HG02852 (cell line): ENCODE measurements at regions not wholly inside any gene's neighbourhood (a gene's known extent, or its start where the extent isn't known, plus 50 kb on each side); places are given as distances from the start of the nearest gene placed in this dataset.
"Not testable (repeated sequence)": the region's sequence is repeated elsewhere in the genome, so short reads cannot be mapped to it uniquely, and the experiment has no call there.

Source experiments
- ATAC-seq: cut with Tn5 transposase; IDR thresholded peaks from one replicate; pipeline ENCODE4 v1.9.1; 2021; ENCODE audit warnings: mild to moderate bottlenecking, moderate library complexity; ENCODE audit not compliant: unreplicated experiment

DNA sequence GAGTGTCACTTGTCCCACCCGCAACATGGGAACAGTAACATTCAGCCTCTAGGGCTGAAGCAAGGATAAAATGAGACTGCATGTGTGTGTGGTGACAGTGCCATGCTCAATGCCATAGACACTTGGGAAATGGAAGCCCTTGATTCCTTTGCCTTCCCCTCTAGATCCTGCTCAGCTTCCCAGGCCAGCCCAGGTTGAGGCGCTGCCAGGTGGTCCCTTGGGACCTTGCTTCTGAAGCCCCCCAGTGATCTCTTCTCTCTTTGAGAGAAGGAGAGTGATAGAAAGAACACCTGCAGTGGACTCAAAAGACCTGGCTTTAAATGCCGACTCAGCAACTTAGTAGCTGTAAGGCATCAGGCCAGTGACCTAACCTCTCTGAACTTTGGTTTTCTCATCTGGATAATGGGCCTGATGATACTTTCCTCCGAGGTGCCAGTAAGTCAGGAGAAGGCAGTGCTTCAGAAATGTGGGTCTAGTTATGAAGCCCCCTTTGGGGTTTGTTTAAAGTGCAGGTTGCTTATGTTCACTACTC, 144.5 kb downstream of the RPLP1 start:
- ATAC-seq, result no peak

DNA sequence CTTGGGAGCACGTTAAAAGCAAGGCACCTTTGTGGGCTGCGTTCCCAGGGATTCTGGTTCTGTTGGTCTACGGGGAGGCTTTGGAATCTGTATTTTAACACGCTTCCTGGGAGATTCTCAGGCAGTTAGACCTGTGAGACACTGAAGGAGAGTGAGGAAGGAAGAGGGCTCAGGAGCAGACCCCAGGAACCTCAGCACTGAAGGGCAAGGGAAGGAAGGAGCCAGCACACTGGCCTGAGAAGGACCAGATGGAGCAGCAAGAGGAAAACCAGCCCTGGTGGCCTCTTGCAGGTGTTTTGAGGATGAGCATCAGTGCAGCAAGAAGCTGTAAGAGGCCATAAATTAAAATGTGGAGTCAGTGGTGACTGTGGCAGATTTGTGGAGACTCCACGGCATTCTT, 146.7 kb downstream of the RPLP1 start:
- no peak for ATAC-seq

DNA sequence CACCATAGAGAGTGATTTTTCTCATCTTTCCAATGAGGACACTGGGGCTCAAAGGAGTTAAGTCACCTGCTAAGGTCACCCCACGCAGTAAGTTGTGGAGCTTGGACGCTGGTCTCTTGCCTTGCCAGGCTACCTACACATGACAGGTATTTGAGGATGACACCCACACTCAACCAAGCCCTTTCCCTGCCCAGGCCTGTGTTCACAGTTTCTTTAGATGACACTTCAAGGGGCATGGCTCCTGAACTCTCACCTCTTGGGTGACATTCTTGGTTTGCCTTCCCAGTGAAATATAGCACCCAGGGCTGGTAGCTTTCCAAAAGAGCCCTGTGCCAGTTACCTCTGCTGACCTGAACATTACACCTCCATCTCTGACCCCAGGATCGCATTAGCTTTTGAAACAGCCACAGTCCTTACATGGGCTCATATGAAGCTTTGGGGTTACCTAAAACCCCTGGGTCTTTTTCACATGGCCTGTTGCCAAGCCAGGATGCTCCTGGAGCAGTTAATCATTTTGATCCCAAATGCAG, 148.0 kb downstream of the RPLP1 start:
- no peak for ATAC-seq

DNA sequence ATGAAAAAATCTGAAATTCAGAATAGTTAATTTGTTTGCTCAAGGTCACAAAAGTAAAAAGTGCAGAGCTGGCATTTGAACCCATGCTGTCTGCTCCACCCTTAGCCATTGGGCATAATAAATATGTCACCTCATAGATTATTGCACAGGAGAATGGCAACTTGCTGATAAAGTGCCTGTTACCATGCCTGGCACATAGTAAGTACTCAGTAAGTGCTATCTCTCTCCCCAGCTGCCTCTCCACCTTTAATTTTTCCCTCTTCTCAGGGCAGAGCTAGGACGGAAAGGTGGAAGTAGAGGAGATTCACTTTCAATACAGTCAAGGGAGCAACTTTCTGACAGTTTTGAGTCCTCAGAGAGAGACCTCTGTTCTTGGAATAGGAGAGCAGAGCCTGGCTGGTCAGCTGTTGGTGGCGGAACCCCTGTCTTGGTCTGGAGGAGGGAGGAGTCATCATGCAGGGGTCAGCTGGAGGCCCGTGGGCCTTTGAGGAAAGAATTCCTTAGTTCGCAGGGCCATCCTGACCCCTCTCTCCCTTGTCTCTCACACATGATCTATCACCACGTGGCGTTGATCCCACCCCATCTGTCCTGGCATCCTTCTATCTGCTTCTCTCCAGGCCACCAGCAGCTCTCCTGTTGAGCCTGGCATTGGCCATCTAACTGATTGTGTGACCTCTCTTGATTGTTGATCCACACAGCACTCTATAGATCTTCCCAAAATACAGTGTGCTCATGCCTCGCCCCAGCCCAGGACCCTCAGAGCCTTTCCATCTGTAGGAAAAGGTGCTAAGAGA, 149.3 kb downstream of the RPLP1 start:
- ATAC-seq, result no peak

DNA sequence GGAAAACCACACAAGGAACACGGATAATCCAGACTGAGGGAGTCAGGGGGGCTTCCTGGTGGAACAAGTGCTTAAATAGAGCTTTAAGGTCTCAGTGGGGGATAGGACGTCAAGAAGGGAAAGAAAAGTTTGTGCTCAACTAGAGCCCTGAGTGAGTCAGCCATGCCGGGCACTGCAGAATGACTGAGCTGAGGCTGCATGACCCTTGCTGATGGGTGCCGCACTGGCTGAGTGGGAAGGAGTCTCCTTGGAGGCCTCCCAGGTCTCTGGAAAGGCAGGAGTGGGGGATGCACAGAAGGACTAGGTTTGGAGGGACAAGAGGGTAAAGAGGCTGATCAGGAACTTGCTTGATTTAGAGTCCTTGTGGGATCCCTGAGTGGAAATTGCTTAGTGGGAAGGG, 150.3 kb downstream of the RPLP1 start:
- ATAC-seq, result no peak

DNA sequence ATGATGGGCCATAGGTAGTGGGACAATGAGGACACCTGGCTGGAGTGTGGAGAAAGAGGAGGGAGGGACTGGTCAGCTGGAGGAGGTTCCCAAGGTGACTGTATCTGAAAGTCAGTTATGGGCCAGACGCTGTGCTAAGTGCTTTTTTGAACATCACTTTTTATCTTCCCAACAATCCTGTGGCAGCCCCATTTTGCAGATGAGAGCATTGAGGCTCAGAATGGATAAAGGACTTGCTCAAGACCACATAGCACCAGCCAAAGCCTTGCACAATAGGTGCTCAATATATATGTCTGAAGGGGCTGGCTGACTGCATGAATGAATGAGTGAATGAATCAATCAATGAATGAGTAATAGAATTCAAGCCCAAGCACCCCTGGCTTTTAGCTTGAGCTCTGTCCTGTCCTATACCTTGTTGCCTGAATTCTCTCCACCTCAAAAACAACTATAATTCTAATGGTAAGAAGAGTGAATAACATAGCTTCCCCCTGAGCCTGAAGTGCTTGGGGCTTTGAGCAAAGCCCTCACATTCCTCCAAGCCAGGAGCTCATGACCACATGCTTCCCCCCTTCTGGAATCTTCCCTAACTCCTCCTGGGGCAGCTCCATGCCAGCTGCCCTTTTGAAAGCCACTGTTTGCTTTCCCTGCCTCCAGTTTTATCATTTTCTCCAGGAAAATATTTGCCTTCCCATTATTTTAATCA, 150.9 kb downstream of the RPLP1 start:
- no peak for ATAC-seq

DNA sequence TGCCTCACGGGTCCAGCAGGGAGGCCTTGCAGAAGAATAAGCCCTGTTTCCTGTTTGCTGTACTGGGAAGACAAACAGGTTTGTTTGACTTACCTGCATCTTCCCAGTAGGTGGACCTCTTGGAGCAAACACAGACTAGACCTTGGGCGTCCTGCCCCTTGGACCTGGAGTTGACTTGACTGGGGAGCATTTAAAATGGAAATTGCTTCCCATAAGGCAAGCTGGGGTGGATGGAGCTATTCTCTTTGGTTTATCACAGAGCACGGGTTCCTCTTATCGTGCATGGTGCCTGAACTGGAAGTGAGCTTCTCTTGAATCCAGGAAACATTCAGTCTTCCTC, 151.4 kb downstream of the RPLP1 start:
- ATAC-seq, result no peak

DNA sequence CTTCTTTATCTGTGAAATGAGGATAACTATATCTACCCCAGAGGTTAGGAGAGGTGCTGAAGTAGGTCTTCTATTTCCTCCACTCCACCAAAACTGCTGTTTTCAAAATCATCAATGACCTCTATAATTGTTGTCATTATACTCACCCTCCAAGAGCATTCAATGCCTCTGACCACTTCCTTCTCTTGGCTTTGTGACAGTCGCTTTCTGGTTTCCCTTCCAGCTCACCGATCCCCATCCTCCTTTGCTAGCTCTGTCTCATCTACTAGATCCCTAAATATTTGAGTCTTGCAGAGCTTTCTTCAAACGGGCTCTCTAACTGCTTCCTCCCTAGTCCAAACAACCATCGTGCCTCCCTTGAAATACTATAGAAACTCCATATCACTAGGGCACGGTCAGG, 153.5 kb downstream of the RPLP1 start:
- ATAC-seq, result no peak

DNA sequence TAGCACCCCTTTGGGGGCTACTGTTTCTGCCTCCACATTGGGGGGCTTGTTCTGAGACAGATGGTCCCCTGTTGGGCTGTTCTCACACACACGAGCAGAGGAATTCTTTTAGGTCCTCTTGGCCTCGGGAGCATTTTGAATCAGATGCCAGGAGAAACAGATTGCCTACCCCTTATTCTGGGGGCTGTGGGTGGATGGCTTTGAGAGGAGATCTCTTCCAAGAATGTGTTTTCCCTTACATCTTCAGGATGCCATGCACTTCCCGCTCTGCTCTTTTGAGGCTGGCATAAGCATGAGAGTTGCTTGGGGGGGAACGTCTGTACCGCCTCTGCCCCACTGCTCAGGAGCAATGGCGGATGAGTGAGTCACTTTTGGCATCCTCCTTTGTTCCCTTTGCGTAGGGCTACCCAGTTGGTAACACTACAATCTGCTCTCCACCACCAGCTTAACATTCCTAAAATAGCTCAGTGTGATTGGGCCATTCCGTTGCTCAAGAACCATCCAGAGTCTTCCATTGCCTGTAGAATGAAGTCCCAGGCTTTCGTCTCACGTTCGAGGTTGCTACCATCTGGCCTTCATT, 154.4 kb downstream of the RPLP1 start:
- no peak for ATAC-seq

DNA sequence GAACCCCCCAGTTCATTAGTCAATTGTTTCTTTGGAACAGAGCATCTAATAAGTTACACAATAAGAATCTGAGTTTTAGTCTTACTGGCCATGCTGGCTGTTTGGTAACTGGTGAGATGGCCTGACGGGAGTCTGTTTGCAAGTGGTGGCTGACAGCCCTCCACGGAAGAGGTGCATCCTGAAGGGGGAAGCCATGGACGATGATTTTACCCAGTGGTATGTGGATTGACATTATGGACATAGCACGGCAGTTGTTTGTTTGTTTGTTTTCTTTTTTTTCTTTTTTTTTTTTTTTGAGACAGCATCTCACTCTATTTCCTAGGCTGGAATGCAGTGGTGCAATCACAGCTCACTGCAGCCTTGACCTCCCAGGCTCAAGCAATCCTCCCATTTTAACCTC, 156.0 kb downstream of the RPLP1 start:
- no peak for ATAC-seq

DNA sequence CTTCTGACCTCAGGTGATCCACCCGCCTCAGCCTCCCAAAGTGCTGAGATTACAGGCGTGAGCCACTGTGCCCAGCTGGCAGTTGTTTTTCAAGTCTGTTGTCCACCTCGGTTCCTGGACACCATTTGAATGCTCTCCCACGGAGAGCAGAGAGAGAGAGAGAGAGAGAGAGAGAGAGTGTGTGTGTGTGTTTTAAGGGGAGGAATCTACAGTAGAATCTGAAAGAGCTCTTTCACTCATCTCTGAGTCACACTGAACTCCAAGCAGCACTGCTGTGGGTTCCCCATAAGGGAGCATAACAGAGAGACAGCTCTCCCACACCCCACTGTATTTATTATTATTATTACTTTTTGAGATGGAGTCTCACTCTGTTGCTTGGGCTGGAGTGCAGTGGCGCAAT, 156.6 kb downstream of the RPLP1 start:
- ATAC-seq, result no peak

DNA sequence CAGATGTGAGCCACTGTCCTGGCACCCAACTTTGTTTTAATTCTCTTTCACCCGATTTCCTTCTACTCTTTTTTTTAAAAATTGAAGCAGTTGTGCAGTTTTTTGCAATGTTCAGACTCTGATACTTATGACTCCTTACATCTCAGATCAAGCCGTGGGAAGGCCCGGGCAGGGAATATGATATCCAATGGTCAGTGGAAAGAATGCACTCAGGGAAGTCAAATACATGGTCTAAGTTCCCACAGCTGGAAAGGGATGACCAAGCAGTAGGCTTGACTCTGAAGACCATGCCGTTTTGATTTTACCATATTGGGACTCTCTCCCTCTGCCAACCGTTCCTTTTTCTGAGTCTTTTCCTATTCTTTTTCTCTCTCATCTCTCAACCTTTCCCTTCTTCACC, 157.2 kb downstream of the RPLP1 start:
- ATAC-seq, result no peak

DNA sequence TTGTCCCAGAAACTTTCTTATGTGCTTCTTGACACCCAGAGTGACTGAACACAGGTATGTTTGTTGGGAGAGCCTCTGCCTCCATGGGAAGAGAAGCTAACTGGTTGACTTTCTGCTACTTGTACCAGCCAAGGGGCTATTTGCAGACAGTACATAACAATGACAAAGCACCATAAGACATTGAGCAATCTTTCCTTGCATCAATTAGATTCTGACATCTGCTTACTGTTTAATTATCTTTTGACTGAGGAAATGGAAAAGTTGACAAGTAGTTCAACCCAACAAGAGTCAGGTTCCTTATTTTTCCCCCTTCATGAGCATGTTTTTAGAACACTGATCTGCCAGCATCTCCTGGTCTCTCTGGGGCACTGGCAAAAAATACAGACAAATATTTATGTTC, 157.7 kb downstream of the RPLP1 start:
- ATAC-seq, result no peak

DNA sequence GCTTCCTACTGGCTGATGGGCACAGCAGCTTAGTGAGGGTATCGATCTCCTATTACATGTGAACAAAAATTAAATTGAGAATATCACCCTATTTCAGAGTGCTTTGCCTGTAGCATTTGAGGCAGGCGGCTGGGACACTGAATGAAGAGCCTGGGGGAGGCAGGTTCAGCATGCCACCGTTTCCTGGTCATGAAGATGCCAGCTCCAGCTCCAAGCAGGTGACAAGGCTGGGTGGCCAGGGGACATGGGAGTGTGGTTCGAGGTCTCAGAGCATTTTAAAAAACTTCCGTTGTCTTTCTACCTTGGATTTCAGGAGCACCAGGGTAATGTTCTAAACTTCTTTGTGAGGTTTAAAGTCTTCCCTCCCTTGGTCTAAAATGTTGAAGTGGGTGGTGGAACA, 158.2 kb downstream of the RPLP1 start:
- no peak for ATAC-seq

DNA sequence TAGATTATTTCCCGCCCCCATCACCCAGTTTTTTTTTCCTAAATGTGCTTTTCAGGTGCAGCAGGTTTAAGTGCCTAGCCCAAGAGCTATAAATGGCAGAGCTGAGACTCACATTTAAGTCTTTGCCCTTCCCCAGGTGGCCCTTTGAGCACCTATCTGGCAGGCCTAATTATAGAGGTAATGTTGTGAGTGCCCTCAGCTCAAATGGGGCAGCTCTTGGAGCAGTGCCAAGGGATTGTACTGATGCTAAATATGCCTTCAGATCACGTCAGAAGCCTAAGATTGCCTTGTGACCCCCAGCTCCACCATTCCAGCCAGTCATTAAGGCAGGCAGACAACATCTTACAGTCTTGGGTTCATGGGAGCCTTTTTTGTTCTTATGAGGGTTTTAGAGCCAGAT, 159.5 kb downstream of the RPLP1 start:
- ATAC-seq, result no peak

DNA sequence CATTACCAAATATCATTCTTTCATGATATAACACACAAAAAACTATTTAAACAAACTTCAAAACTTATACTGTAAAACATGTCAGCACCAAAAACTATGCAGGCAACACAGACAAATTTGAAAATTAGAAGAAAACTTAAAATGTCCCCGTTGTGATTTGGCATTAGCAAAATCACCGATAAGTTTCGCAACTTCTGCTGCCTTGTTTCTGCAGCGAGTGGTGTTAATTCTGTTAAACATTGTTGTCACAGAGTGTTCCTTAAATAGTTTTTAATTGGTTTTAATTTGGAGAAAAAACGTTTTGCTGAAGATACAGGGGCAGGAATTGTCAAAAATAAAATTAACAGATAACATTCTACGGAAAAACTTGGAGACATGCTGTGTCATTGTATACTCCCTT, 160.6 kb downstream of the RPLP1 start:
- ATAC-seq, result no peak

DNA sequence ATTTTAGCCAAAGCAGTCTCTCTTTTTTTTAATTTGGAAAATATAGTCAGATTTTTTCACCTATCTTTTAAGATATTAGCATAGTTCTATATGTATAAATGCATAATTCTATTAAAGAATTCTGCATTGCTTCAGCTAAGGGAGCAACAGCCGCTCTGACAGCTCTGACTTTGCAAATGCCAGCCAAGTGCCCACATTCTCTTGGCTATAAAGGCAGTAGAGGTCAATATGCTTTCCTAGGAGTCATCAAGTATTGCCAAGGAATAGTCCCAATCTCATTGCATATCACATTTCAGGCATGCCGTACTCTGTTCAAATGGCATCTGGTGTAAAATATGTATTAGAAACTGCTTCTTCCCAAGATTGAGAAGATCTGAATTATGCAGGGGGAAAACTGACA, 161.4 kb downstream of the RPLP1 start:
- ATAC-seq, result no peak

DNA sequence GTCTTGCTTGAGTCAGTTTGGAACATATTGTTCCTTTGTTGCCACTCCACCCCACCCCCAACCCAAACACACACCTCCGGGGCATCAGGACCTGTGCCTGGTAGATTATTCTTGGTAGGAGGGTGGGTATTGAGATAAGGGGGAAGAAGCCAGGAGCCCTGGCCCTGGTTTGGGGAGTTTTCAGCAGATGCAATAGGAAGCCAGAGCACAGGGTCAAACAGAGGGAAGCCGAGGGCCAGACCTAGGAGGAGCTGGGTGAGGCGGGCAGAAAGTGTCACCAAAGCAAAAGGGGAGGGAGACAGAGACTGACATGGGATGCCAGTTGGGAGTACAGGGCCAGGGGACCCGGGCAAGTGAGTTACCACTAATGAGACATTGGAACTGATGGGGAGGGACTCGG, 163.1 kb downstream of the RPLP1 start:
- ATAC-seq, result no peak

DNA sequence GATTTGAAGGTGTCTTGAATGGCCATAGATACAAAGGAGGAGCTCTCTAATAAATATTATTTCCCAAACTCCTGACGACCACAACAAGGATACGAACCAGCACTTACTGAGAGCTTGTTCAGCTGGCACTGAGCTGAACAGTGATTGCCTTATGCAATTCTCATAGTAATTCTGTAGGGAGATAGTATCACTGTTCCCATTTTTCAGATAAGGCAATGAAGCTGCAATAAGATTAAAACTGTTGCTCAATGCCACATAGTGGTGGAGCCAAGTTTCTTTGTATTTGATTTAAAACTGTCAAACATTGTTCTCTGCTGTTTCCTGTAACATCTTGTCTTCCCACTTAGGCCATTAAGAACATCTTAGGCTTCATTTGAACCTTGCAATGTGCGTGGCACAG, 163.9 kb downstream of the RPLP1 start:
- no peak for ATAC-seq

DNA sequence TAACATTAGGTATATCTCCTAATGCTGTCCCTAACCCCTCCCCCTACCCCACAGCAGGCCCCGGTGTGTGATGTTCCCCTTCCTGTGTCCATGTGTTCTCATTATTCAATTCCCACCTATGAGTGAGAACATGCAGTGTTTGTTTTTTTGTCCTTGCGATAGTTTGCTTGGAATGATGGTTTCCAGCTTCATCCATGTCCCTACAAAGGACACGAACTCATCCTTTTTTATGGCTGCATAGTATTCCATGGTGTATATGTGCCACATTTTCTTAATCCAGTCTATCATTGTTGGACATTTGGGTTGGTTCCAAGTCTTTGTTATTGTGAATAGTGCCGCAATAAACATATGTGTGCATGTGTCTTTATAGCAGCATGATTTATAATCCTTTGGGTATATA, 164.5 kb downstream of the RPLP1 start:
- ATAC-seq, result not testable (repeated sequence)

DNA sequence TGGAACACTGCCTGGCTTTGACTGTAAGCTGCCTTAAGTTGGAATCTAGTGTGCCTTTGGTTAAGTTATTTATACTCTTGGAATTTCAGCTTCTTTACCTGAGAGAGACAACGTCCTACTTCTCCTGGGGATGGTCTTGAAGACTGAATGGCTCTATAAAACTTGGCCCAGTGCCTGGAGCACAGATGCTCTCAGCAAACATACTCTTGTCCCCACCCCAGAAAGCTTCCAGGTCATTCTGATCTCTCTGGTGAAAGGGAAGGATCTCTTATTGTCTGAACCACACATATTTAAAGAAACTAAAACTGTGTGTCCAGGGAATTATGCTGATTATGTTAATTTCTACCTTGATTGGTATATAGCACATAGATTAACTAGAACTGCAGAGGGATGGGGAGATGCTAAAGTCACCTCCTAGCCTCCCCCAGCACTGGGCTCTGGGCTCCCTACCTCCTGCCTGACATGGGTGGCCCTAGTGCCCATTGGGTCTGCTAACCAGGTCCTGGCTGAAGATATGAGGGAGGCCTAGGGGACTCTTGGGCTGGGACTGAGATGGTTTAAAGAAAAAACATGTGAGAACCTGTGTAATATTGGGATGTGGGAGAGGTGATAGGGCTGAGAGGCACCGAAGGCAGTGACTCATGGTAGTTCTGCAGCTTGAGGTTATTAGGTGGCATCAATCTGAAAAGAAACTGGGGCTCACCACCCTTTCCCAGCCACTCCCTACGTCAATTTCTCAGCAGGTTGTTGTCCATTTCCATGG, 171.0 kb downstream of the RPLP1 start:
- ATAC-seq, result no peak
